T-helper 2 cell (primary cell): ENCODE measurements at regions not wholly inside any gene's neighbourhood (a gene's known extent, or its start where the extent isn't known, plus 50 kb on each side); places are given as distances from the start of the nearest gene placed in this dataset.

Experiments
- DNase-seq, 5 experiments: peaks; one replicate each; pipeline versions ENCODE4 v3.0.0 to v3.0.0-alpha.2; 2012 to 2022

GRCh38 chr1:218027152-218027551, 257.9 kb upstream of the RRP15 start:
- DNase-seq = no peak

GRCh38 chr1:218030846-218031245, 254.2 kb upstream of the RRP15 start:
- DNase-seq = no peak

DNA sequence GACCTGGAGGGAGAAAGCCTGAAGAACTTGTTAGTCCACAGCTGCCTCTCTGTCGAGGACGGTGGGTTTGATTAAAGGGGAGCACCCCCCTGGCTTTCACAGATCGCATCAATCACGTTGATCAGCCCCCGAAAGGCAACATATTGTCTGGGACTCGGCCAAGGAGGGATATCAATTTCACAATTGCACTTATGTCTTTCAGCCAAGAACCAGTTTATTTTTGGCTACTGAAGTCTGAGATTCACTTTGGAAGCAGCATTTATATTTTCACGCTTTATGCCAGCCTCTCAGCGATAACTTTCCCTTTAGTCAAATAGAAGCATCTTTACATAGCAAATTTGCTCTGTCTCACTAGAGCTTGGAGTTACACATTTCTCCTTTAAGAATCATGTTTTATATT, 253.2 kb upstream of the RRP15 start:
- no peak for DNase-seq

DNA sequence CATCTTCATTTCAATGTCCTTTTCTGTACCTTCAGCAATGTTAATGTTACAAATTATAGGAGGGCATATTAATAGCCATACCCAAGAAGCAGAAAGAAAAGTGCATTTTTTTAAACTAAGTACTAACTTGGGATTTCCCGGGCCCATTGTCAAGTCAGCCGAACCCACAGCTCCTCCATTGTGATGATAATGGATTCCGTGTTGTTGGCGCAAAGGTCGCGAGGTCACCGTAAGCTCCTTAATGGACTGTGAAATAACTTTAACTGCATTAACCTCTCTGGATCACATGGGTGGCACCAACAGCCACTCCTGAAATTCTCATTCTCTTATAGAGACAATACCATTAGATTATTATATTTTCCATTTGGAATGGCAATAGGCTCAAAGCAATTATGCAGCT, 250.6 kb upstream of the RRP15 start:
- DNase-seq = no peak

DNA sequence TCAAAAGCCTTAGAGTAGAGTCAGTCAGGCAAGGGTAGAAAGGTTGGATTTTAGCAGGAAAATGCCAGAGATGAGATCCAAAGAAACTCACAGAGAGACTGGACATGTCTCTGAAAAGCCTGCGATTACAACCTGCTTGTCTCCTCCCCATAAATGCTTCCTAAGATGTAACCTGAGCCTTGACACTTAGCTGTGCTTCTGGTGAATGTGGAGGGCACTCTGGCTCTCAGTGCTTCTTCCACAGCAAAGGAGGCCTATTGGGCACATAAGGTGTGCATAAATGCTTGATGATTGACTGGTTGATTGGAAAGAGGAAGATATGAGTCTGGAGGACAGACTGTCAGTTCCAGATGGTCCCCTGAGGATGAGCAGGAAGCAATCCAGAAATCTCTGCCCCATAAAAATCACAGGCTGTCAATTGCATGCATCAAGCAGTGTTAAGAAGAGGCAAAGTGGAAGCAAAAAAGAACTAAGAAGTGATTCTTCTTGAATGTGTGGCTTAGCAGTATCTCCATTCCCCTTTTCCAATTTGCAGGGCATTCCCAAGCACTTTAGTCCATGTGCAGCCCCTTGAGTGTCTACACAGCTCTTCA, 236.2 kb upstream of the RRP15 start:
- DNase-seq = no peak

GRCh38 chr1:218049641-218050040, 235.5 kb upstream of the RRP15 start:
- no peak for DNase-seq

DNA sequence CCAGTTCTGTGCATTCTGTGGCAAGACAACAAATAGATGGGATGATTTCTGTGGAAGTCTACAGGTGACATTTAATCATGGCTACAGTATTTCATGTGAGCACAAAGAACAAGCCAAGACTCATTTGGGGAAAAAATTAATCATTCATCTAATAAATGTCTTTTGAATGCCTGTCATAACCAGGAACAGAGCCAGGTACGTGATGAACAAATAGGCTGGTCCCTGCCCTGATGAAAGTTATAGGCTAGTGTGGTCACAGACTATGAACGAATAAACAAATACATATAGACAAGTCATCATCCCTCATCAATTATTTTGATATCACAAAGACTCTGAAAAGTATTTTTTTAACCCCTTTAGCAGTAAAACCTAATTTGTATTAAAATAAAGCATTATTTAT, 226.4 kb upstream of the RRP15 start:
- no peak for DNase-seq

GRCh38 chr1:218064426-218064825, 220.7 kb upstream of the RRP15 start:
- no peak for DNase-seq

- no peak for DNase-seq
Observed at GRCh38 chr1:218066332-218066731, 218.8 kb upstream of the RRP15 start.

DNA sequence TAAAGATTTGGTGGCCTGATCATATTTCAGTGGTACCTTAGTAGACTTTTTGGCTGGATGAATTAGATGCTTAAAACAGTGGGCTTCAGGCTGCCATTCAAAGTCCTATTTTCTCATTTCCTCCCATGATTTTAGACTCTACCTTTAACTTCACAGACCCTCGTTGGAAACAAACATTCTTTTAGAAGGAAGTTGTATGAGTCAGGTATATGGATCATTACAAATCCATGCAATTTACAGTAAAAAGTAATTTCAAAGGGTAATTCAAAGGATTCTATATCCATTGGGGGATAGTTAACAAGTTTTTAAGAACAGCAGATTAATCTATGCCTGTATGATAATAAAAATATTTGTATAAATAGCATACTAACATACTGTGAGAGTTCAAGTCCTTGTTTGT, 216.9 kb upstream of the RRP15 start:
- DNase-seq = no peak

- DNase-seq = no peak
Observed at GRCh38 chr1:218069180-218069579, 215.9 kb upstream of the RRP15 start.

DNA sequence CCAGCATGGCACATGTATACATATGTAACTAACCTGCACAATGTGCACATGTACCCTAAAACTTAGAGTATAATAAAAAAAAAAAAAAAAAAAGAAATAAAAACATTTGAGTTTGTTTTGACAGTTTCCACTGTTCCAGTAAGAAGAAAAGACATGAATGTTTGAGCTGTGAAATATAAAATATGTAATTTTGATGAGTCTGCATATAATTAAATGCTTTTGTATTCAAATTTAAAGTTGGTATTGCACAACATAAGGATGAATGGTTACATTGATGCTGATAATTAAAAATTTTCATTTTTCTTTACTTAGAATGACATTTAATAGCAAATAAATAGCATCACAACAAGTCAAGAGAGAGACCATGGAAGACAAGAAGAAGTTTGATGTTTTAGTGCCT, 212.0 kb upstream of the RRP15 start:
- no peak for DNase-seq

- DNase-seq = no peak
Observed at GRCh38 chr1:218078916-218079315, 206.2 kb upstream of the RRP15 start.

DNA sequence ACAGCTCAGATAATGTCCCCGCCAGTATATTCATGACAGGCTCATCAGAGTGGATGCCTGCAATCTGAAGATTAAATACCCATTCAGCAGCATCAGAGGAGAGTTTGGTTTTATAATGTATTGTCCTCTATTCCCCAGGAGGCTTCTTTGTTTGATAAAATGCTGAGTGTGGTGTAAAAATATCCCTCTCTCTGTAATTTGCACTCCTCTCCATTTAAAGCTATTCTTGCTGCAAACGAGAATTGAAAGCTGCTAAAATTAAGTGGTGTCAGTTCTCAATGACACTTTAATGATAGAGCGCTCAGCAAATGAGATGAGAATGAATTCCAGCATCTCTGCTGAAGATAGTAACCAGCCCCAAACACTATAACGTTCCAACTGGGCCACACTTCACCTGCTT, 205.7 kb upstream of the RRP15 start:
- no peak for DNase-seq

DNA sequence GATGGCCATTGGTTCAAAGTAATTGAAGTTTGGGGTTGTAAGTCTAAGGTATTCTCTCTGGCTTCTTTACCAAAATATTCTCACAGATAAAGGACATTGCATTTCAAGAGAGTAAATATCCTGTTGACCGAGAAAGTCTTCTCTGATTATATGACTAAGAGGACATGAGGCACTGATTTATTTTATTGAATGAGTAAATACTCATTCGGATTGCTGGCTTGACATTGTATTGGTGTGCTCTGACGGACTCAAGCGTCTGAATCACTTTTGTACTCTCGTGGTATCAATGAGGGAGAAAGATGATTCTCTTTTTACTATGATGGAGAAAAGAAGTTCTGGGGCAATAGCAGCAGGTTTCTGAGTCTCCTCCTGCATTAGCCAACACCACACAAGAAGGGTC, 205.3 kb upstream of the RRP15 start:
- DNase-seq = no peak

DNA sequence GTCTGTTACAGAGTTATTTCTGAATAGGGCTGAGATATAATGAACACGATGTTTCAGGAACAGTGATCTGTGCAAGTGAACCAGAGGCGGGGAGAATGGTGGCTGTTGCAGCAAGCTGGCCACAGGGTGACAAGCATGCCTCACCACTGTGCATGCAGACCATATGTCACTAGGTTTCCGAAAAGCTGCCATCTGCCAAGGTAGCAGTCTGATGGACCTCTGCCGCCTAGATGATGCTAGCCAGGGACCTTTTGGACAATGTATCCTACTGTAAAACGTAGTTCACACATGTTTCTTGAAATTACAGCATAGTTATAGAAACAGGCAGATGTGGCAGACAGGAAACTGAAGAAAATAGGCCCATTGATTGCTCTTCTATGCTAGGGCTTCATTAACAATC, 204.2 kb upstream of the RRP15 start:
- DNase-seq = no peak

DNA sequence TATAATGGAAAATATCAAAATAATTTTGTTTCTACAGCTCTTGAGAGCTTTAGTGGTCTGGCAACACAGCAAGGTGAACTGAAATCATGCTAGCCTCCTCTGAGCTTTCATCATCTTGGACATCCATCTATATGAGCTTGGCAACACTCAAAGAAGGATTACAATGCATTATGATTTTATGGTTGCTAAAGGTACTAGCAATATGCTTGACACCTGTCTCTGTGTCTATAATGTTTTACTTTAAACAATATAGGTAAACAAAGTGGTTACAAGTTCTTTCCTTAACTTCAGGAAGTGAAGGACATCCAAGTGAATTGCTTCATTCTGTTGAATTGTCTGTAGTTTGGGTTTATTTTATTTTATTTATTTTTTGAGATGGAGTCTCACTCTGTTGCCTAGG, 203.7 kb upstream of the RRP15 start:
- DNase-seq = no peak

DNA sequence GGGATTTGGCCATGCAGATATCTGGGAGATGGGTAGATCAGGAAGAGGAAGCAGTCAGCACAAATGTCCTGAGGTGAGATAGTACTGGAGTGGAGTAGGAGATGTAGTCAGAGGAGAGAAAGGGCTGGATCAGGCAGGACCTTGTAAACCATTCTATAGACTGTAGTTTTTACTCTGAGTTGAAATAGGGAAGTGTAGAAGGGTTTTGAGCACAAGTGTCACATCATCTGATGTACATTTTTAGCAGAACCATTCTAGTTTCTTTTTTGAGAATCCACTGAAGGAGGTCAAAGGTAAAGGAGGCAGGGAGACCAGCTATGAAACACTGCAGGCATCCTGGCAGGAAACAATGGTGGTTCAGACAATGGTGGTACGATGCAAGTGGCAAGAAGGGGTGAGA, 194.6 kb upstream of the RRP15 start:
- no peak for DNase-seq

DNA sequence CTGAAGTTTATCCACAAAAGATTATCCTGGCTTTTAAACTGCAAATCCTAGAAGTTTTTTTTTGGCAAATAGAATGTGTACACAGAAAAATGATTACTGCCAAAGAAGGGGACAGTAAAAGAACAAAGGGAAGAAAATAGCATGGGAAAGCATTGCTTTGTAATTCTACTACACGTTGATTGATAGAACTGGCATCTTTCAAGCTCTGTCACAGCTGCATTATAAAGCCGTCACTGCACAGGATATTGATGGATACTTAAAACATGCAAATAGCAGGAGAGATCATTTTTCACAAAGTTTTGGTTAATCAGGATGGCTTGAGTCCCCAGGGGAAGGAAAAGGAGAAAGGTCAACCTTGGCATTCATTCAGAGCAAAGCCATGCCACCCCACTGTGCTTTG, 183.7 kb upstream of the RRP15 start:
- DNase-seq = no peak

DNA sequence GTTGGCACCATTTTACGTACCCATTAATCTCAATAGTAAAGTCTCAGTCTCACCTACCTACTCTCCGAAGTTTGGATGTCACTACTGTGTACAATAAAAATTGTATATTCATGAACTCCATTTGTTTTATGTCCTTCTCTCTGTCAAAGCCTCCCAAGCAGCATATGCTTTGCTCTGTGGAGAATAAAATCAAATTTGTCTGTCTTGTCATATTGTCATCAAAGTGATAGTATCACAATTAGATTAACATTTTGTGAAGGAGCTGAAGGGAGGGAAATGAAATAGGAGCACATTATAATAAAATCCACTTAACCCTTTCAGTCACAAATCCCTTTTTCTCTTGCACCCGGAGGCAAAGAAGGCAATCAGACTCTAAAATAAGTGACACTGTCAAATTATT, 177.1 kb upstream of the RRP15 start:
- no peak for DNase-seq

DNA sequence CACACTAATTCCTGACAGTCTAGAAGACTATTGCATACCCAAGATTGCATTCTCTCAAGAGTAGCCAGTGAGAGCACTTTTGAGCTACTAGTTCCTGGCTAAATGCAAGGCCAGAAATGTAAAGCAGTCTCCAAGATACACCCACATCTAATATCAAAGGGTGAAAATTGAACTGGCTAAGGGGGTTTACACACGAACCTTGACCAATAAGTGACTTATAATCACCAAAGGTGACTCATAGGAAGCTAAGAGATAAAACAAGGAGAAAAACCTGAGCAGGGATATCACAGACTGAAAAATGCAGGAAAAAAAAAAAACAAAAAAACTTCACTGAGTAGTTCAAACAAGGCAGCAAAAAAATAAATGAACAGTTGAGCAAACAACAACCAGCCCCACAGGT, 172.2 kb upstream of the RRP15 start:
- DNase-seq = no peak

DNA sequence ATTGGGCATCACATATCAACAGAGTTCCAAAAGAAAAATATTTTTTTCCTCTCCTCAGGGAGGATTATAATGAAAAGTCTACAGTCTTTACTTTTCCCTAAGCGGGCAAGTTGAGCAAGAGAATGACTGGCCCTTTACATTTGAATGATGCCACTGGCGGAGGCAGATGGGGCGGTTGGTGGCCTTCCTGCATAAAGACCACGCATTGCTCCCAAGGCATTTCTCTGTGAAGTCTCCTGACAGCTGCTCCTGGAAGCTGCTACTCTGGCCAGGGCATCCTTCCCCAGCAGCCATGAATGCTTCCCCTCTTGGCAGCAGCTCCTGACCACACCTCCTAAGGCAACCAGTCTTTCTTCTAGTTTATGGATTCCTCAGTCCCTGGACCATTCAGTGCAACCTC, 161.1 kb upstream of the RRP15 start:
- DNase-seq = no peak

DNA sequence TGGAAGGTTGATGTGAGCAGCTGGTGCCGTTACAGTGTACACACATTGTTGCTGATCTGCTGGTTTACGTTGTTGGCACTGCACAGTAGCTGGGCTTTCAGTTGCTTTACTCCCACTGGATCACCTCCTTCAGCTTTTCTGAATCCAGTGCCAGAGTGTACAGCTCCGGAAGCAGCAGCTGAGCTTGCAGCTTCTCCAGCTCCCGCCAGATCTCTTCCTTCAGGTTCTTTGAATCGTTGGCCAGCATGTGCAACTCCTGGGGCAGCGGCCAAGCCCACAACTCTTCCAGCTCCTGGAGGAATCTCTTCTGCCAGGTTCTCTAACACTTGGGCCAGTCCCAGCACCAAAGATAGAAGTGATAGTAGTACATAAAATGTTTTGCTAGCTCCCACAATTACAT, 149.7 kb upstream of the RRP15 start:
- no peak for DNase-seq

- no peak for DNase-seq
Observed at GRCh38 chr1:218139761-218140160, 145.3 kb upstream of the RRP15 start.

DNA sequence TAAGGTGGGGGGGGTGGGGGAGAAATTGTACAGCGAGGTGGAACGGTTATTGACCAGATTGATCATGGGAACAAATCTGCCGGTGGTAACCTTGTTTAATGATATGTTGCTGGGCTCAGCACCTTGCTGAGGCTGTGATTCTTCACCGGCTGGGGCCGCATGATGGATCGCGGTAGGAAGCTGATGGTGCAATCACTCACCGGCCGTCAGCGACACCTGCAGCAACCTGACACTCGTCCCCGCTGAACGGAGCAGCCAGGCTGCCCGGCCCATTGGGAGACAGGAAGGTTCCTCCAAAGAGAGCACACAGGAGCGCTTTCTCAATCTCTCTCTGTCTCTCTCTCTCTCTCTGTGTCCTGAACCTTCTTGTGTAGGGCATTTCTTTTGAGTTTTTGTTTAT, 128.5 kb upstream of the RRP15 start:
- no peak for DNase-seq

DNA sequence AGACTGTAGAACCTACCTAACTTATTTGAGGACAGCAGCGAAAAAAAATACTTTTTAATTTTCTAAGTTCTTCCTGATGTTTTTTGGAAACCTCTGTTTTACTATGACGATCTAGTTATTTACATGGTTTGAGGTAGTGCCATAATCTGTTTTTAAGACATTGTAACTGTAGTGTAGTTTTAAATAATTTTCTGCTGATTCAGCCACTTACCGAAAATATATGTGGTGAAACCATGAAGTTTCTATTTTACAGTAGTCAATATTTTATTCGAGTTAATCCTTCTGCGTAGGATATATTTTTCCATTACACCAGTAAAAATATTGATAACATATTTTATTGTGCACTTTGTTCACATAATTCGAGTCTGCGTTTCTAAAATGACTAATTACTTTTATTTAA, 121.7 kb upstream of the RRP15 start:
- DNase-seq = no peak
